Activated B cell treated with CpG ODN at 0.5 μM for 24 hours (primary cell): ENCODE measurements at regions not wholly inside any gene's neighbourhood (a gene's known extent, or its start where the extent isn't known, plus 50 kb on each side); places are given as distances from the start of the nearest gene placed in this dataset.
"Not testable (repeated sequence)": the region's sequence is repeated elsewhere in the genome, so short reads cannot be mapped to it uniquely, and the experiment has no call there.

Experiments
- ATAC-seq: fragments of 200-7000 bp; cut with Tn5 transposase; one replicate; pipeline ENCODE4 v1.10.0; 2021; ENCODE audit warnings: low read depth, mild to moderate bottlenecking, moderate library complexity
- CTCF ChIA-PET: fragments of 350-600 bp; sonication (Branson Sonifier 250); formaldehyde crosslinking; loops from one replicate; lab custom pipeline; 2021; ENCODE audit warnings: antibody characterized with exemption; lab: Charles Lee
- POLR2A ChIA-PET: fragments of 350-600 bp; sonication (Branson Sonifier 250); formaldehyde crosslinking; loops from one replicate; lab custom pipeline; 2021; ENCODE audit warnings: antibody characterized with exemption; lab: Charles Lee
- DNase-seq: peaks from one replicate; pipeline ENCODE4 v3.0.0; 2022
- H3K27ac Mint-ChIP-seq: one replicate; pipeline ENCODE4 v1.8.0; 2020; ENCODE audit warnings: mixed read lengths
- H3K27me3 Mint-ChIP-seq: one replicate; pipeline ENCODE4 v1.8.0; 2021; ENCODE audit warnings: mixed read lengths
- H3K36me3 Mint-ChIP-seq: one replicate; pipeline ENCODE4 v1.8.0; 2021; ENCODE audit warnings: low read depth, mixed read lengths
- H3K4me1 Mint-ChIP-seq: one replicate; pipeline ENCODE4 v1.8.0; 2021; ENCODE audit warnings: mixed read lengths
- H3K4me3 Mint-ChIP-seq: one replicate; pipeline ENCODE4 v1.8.0; 2020; ENCODE audit warnings: mild to moderate bottlenecking, mixed read lengths
- H3K9me3 Mint-ChIP-seq: one replicate; pipeline ENCODE4 v1.8.0; 2020; ENCODE audit warnings: mixed read lengths
- intact Hi-C: fragments of 100-400 bp; cut with micrococcal nuclease; formaldehyde crosslinking; loops from one replicate; pipeline ENCODE4 v1.15.1; 2024
- TF ChIP-seq, protein P1 (sequence below): fragments of 200-600 bp; IDR thresholded peaks from one replicate; pipeline ENCODE4 v1.8.0; 2022; ENCODE audit warnings: antibody characterized with exemption, mild to moderate bottlenecking

DNA sequence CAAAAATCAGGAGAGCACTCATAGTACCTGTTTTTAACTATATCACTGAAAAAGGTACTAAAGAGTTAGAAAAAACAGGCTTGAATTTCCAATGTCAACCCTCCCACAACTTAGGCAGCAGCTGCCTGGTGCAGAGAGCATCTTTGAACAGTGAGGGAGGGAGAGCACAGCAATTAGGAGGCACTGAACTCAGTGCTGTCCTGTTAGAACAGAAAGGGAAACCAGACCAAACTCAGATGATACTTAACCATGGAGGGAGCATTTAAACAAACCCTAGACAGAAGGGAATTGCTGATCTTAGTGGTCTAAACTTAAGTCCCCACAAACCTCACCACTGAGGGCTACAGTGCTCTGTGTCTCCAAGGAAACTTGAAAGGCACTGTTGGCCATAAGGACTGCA lies 179.2 kb upstream of the AGTR1 start:
- no peak overlapping the region for H3K27ac Mint-ChIP-seq
- TF ChIP-seq, protein P1, sequence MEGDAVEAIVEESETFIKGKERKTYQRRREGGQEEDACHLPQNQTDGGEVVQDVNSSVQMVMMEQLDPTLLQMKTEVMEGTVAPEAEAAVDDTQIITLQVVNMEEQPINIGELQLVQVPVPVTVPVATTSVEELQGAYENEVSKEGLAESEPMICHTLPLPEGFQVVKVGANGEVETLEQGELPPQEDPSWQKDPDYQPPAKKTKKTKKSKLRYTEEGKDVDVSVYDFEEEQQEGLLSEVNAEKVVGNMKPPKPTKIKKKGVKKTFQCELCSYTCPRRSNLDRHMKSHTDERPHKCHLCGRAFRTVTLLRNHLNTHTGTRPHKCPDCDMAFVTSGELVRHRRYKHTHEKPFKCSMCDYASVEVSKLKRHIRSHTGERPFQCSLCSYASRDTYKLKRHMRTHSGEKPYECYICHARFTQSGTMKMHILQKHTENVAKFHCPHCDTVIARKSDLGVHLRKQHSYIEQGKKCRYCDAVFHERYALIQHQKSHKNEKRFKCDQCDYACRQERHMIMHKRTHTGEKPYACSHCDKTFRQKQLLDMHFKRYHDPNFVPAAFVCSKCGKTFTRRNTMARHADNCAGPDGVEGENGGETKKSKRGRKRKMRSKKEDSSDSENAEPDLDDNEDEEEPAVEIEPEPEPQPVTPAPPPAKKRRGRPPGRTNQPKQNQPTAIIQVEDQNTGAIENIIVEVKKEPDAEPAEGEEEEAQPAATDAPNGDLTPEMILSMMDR = no peak
- H3K9me3 Mint-ChIP-seq = peaks cover 4% of the 10 kb centered on the region
- CTCF ChIA-PET = no interaction called here
- H3K27me3 Mint-ChIP-seq = no peaks in the 10 kb centered on the region
- H3K4me3 Mint-ChIP-seq = no peak overlapping the region
- H3K36me3 Mint-ChIP-seq = no peaks in the 10 kb centered on the region
- POLR2A ChIA-PET = no interaction called here
- ATAC-seq (no peak), DNase-seq (no peak)
- H3K4me1 Mint-ChIP-seq = no peaks in the 10 kb centered on the region
- intact Hi-C loops = no loop called here

DNA sequence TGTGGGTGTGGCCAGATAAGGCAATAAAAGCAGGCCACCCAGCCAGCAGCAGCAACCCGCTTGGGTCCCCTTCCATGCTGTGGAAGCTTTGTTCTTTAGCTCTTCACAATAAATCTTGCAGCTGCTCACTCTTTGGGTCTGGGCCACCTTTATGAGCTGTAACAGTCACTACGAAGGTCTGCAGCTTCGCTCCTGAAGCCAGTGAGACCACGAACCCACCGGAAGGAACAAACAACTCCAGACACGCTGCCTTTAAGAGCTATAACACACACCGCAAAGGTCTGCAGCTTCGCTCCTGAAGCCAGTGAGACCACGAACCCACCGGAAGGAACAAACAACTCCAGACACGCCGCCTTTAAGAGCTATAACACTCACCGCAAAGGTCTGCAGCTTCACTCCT lies 172.1 kb upstream of the AGTR1 start:
- H3K36me3 Mint-ChIP-seq, H3K27me3 Mint-ChIP-seq, CTCF ChIA-PET, DNase-seq, POLR2A ChIA-PET, intact Hi-C loops, ATAC-seq, H3K4me1 Mint-ChIP-seq, H3K27ac Mint-ChIP-seq, H3K4me3 Mint-ChIP-seq: not testable (repeated sequence)
- peaks cover 12% of the 10 kb centered on the region for H3K9me3 Mint-ChIP-seq

DNA sequence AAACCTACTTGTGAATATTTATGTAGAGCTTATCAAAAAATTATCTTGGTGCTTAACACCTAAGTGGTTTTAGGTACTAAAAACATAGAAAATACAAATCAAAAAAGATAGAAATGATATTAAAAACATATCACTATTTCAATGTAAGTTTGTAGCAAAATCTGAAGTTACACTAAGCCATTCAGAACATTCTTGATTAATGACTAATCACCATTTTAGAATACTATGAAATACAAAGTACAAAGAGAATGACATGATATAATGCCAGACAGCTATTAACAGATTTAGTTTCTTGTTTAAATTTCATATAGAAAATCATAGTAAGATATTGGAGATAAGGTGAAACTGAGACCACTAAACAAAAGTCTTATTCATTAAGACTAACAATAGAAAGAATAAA lies 169.7 kb upstream of the AGTR1 start:
- Mint-ChIP-seq H3K27ac (no peak overlapping the region), H3K36me3 (no peaks in the 10 kb centered on the region), H3K4me3 (no peak overlapping the region), H3K27me3 (no peaks in the 10 kb centered on the region), H3K9me3 (peaks cover 12% of the 10 kb centered on the region), H3K4me1 (no peaks in the 10 kb centered on the region)
- TF ChIP-seq, protein P1 = no peak
- DNase-seq (no peak), ATAC-seq (no peak)
- CTCF ChIA-PET = no interaction called here
- intact Hi-C loops = no loop called here
- POLR2A ChIA-PET = no interaction called here

DNA sequence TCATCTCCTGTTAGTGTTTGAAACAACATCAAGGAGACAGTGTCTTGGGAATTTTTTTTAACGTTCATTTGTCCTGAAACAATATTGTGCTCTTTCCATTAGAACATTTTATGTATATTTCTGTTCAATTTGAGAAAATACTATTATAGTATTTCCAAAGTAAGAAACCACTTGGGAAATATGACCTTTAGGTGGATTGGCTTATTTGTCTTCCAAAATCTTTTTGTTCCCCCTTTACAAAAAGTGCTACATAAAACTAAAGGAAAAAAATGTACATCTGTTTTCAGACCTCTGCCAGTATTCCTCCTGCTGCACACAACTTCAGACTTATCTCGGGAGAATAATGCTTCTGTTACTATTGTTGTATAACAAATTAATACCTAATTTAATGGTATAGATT lies 165.9 kb upstream of the AGTR1 start:
- Mint-ChIP-seq H3K4me3 (no peak overlapping the region), H3K27me3 (no peaks in the 10 kb centered on the region), H3K27ac (no peak overlapping the region), H3K36me3 (no peaks in the 10 kb centered on the region), H3K9me3 (peaks cover 5% of the 10 kb centered on the region), H3K4me1 (no peaks in the 10 kb centered on the region)
- intact Hi-C loops = no loop called here
- CTCF ChIA-PET = no interaction called here
- POLR2A ChIA-PET = no interaction called here
- DNase-seq (no peak), ATAC-seq (no peak)
- TF ChIP-seq, protein P1 = no peak

DNA sequence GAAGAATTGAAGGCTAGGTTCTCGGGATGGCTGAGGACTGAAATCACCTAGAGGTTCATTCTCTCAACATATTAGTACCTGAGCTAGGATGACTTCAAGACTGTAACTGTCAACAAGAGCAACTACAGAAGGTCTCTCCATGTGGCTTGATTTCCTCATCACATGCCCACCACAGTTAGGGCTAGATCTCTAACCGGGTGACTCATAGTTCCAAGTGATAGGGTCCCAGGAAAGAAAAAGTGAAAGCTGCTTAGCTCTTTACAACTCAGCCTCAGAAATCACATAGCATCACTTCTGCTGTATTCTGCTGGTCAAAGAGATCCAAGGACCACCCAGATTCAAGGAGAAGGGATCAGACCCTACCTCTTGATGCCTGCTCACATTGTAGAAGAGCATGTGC lies 165.4 kb upstream of the AGTR1 start:
- Mint-ChIP-seq H3K4me3 (no peak overlapping the region), H3K27ac (no peak overlapping the region), H3K27me3 (no peaks in the 10 kb centered on the region), H3K4me1 (no peaks in the 10 kb centered on the region), H3K36me3 (no peaks in the 10 kb centered on the region), H3K9me3 (peaks cover under 1% of the 10 kb centered on the region)
- TF ChIP-seq, protein P1 = no peak
- intact Hi-C loops = no loop called here
- ChIA-PET POLR2A (no interaction called here), CTCF (no interaction called here)
- ATAC-seq (no peak), DNase-seq (no peak)

DNA sequence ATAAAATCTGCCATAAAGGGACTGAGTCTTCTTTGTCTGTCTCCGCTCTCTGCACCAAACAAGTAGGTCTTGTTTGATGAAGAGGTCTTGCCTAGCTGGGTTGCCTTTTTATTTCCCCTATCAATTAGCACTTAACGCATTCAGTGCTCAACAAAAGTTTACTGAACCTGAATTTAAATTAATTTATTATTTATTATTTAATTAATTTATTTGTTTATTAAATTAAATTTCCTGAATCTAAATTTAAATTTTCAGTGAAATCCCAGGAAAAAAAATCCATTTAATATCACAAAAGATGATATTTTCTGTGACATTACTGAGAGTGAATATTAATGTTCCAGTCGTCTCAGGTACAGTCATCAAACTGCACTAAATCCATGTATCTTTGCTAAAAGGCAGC lies 164.9 kb upstream of the AGTR1 start:
- H3K36me3 Mint-ChIP-seq = no peaks in the 10 kb centered on the region
- no peaks in the 10 kb centered on the region for H3K27me3 Mint-ChIP-seq
- TF ChIP-seq, protein P1 = no peak
- H3K4me3 Mint-ChIP-seq = no peak overlapping the region
- intact Hi-C loops = no loop called here
- H3K4me1 Mint-ChIP-seq = no peaks in the 10 kb centered on the region
- DNase-seq = no peak
- no peaks in the 10 kb centered on the region for H3K9me3 Mint-ChIP-seq
- CTCF ChIA-PET = no interaction called here
- ATAC-seq = no peak
- POLR2A ChIA-PET = no interaction called here
- no peak overlapping the region for H3K27ac Mint-ChIP-seq
